ENCODE measurements at regions not wholly inside any gene's neighbourhood (a gene's known extent, or its start where the extent isn't known, plus 50 kb on each side); places are given as distances from the start of the nearest gene placed in this dataset.

DNA sequence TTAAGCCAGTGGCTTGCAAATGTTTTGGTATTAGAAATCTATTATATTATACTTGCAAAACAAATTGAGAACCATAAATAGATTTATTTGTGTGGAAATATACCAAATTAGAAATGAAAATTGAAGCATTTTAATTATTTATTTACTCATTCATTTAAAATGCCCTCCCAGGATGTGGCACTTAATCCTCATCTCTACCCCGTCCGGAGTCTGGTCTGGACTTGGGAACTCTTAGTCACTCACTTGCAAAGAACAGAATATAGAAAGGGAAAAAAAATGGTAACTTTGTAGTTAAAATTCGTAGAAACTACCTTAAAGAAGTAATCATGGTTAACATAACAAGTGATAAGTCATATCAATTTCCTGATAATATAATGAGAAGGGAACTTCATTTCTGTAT lies 775.9 kb upstream of the INTU start:
- Mint-ChIP-seq H3K9me3 (peaks cover 1 to 2% of the 10 kb centered on the region in 2 donors), H3K27me3 (ENCODE audit: low read depth) (no peaks in the 10 kb centered on the region), H3K36me3 (ENCODE audit: insufficient read depth in 2 of 2) (no peaks in the 10 kb centered on the region), H3K4me1 (ENCODE audit: low read depth) (no peaks in the 10 kb centered on the region), H3K4me3 (no peak overlapping the region), H3K27ac (no peak overlapping the region)
- ATAC-seq (replicated peaks in 1 of 2) = no peak
- no peak for DNase-seq

DNA sequence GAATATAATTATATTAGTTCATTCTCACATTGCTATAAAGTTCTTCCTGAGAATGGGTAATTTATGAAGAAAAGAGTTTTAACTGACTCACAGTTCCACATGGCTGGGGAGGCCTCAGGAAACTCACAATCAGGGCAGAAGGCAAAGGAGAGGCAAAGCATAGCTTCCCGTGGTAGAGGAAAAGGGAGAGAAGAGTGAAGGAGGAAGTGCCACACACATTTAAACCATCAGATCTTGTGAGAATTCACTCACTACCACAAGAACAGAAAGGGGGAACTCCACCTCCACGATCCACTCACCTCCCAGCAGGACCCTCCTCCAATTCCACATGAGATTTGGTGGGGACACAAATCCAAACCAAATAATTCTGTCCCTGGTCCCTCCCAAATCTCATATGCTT lies 773.4 kb upstream of the INTU start:
- no peaks in the 10 kb centered on the region for H3K27me3 Mint-ChIP-seq (ENCODE audit: low read depth)
- ATAC-seq (replicated peaks in 1 of 2) = no peak
- H3K36me3 Mint-ChIP-seq (ENCODE audit: insufficient read depth in 2 of 2) = no peaks in the 10 kb centered on the region
- H3K27ac Mint-ChIP-seq = no peak overlapping the region
- H3K4me3 Mint-ChIP-seq = no peak overlapping the region
- peaks cover 3 to 7% of the 10 kb centered on the region in 2 donors for H3K9me3 Mint-ChIP-seq
- no peaks in the 10 kb centered on the region for H3K4me1 Mint-ChIP-seq (ENCODE audit: low read depth)
- no peak for DNase-seq

DNA sequence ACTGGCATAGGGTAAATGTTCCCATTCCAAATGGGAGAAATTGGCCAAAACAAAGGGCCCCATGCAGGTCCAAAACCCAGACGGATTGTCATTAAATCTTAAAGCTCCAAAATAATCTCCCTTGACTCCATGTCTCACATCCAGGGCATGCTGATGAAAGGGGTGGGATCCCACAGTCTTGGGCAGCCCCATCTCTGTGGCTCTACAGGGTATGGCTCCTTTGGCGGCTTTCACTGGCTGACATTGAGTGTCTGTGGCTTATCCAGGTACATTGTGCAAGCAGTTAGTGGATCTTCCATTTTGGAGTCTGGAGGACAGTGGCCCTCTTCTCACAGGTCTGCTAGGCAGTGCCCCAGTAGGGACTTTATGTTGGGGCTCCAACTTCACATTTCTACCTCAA lies 772.9 kb upstream of the INTU start:
- DNase-seq (no peak), ATAC-seq (replicated peaks in 1 of 2) (no peak)
- Mint-ChIP-seq H3K4me3 (no peak overlapping the region), H3K27ac (no peak overlapping the region), H3K9me3 (peaks cover 5 to 7% of the 10 kb centered on the region in 2 donors), H3K4me1 (ENCODE audit: low read depth) (no peaks in the 10 kb centered on the region), H3K36me3 (ENCODE audit: insufficient read depth in 2 of 2) (no peaks in the 10 kb centered on the region), H3K27me3 (ENCODE audit: low read depth) (no peaks in the 10 kb centered on the region)

DNA sequence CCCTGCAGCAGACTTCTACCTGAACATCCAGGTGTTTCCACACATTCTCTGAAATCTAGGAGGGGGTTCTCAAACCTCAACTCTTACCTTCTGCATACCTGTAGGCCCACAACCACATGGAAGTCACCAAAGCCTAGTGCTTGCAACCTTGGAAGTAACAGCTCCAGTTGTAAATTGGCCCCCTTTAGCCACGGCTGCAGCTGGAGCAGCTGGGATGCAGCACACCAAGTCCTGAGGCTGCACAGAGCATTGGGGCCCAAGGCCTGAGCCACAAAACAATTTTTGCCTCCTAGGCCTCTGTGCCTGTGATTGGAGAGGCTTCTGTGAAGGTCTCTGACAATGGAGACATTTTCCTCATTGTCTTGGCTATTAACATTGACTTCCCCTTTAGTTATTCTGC lies 772.4 kb upstream of the INTU start:
- Mint-ChIP-seq H3K27me3 (ENCODE audit: low read depth) (no peaks in the 10 kb centered on the region), H3K4me3 (no peak overlapping the region), H3K36me3 (ENCODE audit: insufficient read depth in 2 of 2) (peaks cover 0 to 2% of the 10 kb centered on the region in 2 donors), H3K27ac (no peak overlapping the region), H3K4me1 (ENCODE audit: low read depth) (no peaks in the 10 kb centered on the region), H3K9me3 (peaks cover 7% of the 10 kb centered on the region in 2 donors)
- no peak for DNase-seq
- no peak for ATAC-seq (replicated peaks in 1 of 2)

DNA sequence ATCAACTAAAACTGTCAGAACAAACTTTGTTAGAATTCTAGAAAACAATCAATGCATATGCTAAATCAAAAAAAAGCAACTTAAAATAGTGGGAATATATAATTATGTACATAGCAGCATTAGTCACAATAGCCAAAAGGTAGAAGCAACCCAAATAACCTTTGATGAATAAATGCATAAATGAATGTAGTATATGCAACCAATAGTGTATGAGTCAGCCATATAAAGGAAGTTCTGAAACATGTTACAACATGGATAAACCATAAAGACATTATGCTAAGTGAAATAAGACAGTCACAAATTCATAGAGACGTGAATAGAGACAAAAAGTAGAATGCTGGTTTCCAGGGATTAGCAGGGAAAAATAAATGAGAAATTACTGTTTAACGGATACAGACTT lies 762.8 kb upstream of the INTU start:
- H3K36me3 Mint-ChIP-seq (ENCODE audit: insufficient read depth in 2 of 2) = peaks cover 7% of the 10 kb centered on the region in 2 donors
- H3K27ac Mint-ChIP-seq = no peak overlapping the region
- no peak overlapping the region for H3K4me3 Mint-ChIP-seq
- ATAC-seq (replicated peaks in 1 of 2) = no peak
- DNase-seq = no peak
- no peaks in the 10 kb centered on the region for H3K4me1 Mint-ChIP-seq (ENCODE audit: low read depth)
- H3K9me3 Mint-ChIP-seq = peaks cover 11 to 21% of the 10 kb centered on the region in 2 donors
- no peaks in the 10 kb centered on the region for H3K27me3 Mint-ChIP-seq (ENCODE audit: low read depth)

DNA sequence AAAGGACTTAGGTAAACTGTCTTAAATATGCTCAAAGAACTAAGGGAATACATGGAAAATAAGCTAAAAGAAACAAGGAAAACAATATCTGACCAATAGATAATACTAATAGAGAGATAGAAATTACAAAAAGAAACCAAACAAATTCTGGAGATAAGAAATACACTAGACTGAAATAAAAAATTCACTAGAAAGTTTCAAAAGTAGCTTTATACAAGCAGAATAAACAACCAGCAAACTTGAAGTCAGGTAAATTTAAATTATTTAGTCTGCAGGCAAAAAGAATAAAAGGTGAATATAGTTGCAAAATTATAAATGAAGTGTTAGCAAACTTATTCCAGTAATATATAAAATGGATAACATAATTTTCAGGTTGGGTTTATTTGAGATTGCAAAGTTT lies 760.9 kb upstream of the INTU start:
- Mint-ChIP-seq H3K27ac (no peak overlapping the region), H3K27me3 (ENCODE audit: low read depth) (no peaks in the 10 kb centered on the region), H3K36me3 (ENCODE audit: insufficient read depth in 2 of 2) (peaks cover 5 to 7% of the 10 kb centered on the region in 2 donors), H3K4me1 (ENCODE audit: low read depth) (no peaks in the 10 kb centered on the region), H3K4me3 (no peak overlapping the region), H3K9me3 (peaks cover 11 to 19% of the 10 kb centered on the region in 2 donors)
- ATAC-seq (replicated peaks in 1 of 2) (no peak), DNase-seq (no peak)

DNA sequence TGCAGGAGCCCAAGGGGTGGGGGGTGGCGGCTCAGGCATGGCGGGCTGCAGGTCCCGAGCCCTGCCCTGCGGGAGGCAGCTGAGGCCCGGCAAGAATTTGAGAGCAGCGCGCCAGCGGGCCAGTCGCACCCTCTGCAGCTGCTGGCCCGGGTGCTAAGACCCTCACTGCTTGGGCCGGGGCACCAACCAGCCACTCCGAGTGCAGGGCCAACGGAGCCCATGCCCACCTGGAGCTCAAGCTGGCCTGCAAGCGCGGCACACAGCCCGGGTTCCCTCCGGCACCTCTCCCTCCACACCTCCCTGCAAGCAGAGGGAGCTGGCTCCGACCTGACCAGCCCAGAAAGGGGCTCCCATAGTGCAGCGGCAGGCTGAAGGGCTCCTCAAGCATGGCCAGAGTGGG lies 758.2 kb upstream of the INTU start:
- Mint-ChIP-seq H3K4me1 (ENCODE audit: low read depth) (no peaks in the 10 kb centered on the region), H3K27ac (no peak overlapping the region)

DNA sequence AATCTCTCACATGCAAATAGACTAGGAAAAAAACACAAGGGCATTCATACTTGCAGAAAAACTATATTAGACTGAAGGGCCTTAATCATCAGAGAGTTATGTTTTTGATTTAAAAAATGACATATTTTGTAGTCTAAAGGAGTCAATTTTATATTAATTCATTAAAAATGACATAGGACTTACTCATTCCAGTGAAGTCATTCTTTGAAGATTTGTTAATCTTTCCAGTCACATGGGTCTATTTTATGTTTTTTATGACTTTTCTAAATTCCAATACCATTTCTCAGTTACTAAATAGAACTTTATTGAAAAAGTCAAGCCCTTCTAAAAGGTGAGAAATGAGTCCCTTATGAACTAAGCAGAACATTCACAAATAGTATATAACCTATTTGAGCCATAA lies 743.8 kb upstream of the INTU start:
- H3K4me3 Mint-ChIP-seq = no peak overlapping the region
- H3K27me3 Mint-ChIP-seq (ENCODE audit: low read depth) = no peaks in the 10 kb centered on the region
- DNase-seq (no peak), ATAC-seq (replicated peaks in 1 of 2) (no peak)
- H3K27ac Mint-ChIP-seq = no peak overlapping the region
- H3K9me3 Mint-ChIP-seq = peaks cover 4 to 10% of the 10 kb centered on the region in 2 donors
- H3K4me1 Mint-ChIP-seq (ENCODE audit: low read depth) = no peaks in the 10 kb centered on the region
- H3K36me3 Mint-ChIP-seq (ENCODE audit: insufficient read depth in 2 of 2) = peaks cover 0 to 2% of the 10 kb centered on the region in 2 donors

More for the DNA sequence above, 758.2 kb upstream of the INTU start:
- Mint-ChIP-seq H3K27me3 (ENCODE audit: low read depth) (no peaks in the 10 kb centered on the region), H3K9me3 (peaks cover 5 to 15% of the 10 kb centered on the region in 2 donors), H3K4me3 (no peak overlapping the region), H3K36me3 (ENCODE audit: insufficient read depth in 2 of 2) (peaks cover 0 to 1% of the 10 kb centered on the region in 2 donors)
- DNase-seq = no peak
- ATAC-seq (replicated peaks in 1 of 2) = no peak

DNA sequence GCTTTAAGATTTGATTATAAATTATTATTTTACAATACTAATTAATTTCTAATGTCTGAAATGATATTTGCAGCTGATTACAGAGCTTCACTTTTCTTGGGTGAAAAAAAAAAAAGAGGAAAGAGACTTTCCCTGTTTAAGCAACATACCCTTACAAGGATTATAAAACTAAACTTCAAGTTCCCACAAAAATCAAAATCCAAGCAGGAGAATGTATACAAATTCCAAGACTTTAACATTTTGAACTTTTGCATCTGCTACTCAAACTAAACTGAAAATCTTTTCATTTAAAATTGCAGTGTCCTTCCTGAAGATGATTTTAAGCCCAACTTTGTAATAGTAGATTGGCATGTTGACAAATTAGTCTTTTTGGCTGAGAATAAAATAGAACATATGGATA lies 742.4 kb upstream of the INTU start:
- H3K4me1 Mint-ChIP-seq (ENCODE audit: low read depth) = no peaks in the 10 kb centered on the region
- ATAC-seq (replicated peaks in 1 of 2) (no peak), DNase-seq (no peak)
- no peak overlapping the region for H3K27ac Mint-ChIP-seq
- peaks cover 0 to 2% of the 10 kb centered on the region in 2 donors for H3K36me3 Mint-ChIP-seq (ENCODE audit: insufficient read depth in 2 of 2)
- no peak overlapping the region for H3K4me3 Mint-ChIP-seq
- H3K27me3 Mint-ChIP-seq (ENCODE audit: low read depth) = no peaks in the 10 kb centered on the region
- H3K9me3 Mint-ChIP-seq = peaks cover 8 to 10% of the 10 kb centered on the region in 2 donors

DNA sequence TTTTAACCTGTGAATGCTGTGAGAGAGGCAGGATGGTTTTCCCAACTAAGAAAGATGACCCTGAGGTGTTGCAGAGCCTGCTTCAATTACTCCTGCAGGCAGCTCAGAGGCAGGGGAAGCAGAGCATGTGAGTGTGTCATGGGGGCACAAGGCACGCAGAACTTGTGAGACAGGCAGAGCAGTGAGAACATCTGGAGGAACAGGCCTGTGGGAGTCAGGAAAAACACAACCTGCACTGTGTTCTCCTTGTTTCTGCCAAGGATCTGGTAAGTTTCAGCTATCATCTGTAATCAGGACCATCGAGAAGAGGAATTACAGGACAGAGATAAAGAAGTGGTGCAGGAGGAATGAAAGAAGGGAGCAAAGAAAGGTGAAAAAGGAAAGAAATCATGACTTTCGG lies 741.8 kb upstream of the INTU start:
- Mint-ChIP-seq H3K36me3 (ENCODE audit: insufficient read depth in 2 of 2) (peaks cover 0 to 2% of the 10 kb centered on the region in 2 donors), H3K4me1 (ENCODE audit: low read depth) (no peaks in the 10 kb centered on the region), H3K9me3 (peaks cover 9 to 11% of the 10 kb centered on the region in 2 donors), H3K27ac (no peak overlapping the region), H3K27me3 (ENCODE audit: low read depth) (no peaks in the 10 kb centered on the region), H3K4me3 (no peak overlapping the region)
- DNase-seq = no peak
- ATAC-seq (replicated peaks in 1 of 2) = no peak

DNA sequence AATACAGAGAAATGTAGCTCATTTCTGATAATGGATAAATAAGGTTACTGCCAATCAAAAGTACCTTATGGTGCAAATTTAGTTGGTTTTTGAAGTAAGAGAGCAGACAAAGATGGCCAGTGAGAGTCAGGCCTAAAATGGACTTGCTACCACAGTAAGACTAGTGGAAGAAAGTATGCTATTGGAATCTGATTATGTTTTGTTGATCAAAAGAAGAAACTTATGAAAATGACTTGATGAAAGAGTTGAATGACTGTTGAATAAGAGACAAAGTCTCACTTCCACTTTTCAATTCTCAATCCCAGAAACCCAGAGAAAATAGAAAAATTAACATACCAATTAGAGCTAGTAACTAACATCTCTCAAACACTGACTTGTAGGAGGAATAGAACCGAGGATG lies 737.8 kb upstream of the INTU start:
- ATAC-seq (replicated peaks in 1 of 2) = no peak
- peaks cover 14 to 15% of the 10 kb centered on the region in 2 donors for H3K9me3 Mint-ChIP-seq
- H3K4me3 Mint-ChIP-seq = no peak overlapping the region
- no peaks in the 10 kb centered on the region for H3K27me3 Mint-ChIP-seq (ENCODE audit: low read depth)
- peaks cover 0 to 2% of the 10 kb centered on the region in 2 donors for H3K36me3 Mint-ChIP-seq (ENCODE audit: insufficient read depth in 2 of 2)
- H3K4me1 Mint-ChIP-seq (ENCODE audit: low read depth) = no peaks in the 10 kb centered on the region
- H3K27ac Mint-ChIP-seq = no peak overlapping the region
- no peak for DNase-seq

DNA sequence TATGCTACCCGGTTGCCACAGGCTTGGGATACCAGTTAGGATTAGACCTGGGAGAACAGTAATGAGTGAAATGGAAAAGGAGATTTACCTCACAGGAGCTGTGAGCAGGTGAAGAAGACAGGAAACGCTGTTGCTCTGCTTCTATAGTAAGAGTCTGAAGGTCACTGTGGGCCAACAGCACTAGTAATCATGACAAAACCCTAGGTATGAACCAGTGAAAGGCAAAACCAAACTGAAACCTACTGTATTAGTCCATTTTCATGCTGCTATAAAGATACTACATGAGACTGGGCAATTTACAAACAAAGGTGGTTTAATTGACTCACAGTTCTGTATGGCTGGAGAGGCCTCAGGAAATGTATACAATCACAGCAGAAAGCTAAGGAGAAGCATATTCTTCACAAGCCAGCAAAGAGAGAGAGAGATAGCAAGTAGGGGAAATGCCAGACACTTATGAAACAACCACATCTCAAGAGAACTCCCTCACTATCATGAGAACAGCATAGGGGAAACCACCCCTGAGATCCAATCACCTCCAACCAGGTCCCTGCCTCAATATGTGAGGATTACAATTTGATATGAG lies 736.7 kb upstream of the INTU start:
- DNase-seq (no peak), ATAC-seq (replicated peaks in 1 of 2) (no peak)
- H3K27ac Mint-ChIP-seq = no peak overlapping the region
- no peaks in the 10 kb centered on the region for H3K27me3 Mint-ChIP-seq (ENCODE audit: low read depth)
- H3K4me3 Mint-ChIP-seq = no peak overlapping the region
- no peaks in the 10 kb centered on the region for H3K4me1 Mint-ChIP-seq (ENCODE audit: low read depth)
- peaks cover 11 to 13% of the 10 kb centered on the region in 2 donors for H3K9me3 Mint-ChIP-seq
- H3K36me3 Mint-ChIP-seq (ENCODE audit: insufficient read depth in 2 of 2) = peaks cover 0 to under 1% of the 10 kb centered on the region in 2 donors

DNA sequence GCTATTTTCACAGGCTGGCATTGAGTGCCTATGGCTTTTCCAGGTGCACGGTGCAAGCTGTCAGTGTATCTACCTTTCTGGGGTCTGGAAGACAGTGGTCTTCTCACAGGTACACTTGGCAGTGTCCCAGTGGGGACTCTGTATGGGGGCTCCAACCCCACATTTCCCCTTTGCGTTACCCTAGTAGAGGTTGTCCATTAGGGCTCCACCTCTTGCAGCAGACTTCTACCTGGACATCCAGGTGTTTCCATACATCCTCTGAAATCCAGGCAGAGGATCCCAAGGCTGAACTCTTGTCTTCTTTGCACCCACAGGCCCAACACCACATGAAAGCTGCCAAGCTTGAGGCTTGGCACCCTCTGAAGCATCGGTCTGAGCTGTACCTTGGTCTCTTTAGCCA lies 735.7 kb upstream of the INTU start:
- no peak overlapping the region for H3K27ac Mint-ChIP-seq
- H3K4me1 Mint-ChIP-seq (ENCODE audit: low read depth) = no peaks in the 10 kb centered on the region
- H3K9me3 Mint-ChIP-seq = peaks cover 9 to 11% of the 10 kb centered on the region in 2 donors
- DNase-seq (no peak), ATAC-seq (replicated peaks in 1 of 2) (no peak)
- H3K27me3 Mint-ChIP-seq (ENCODE audit: low read depth) = no peaks in the 10 kb centered on the region
- no peak overlapping the region for H3K4me3 Mint-ChIP-seq
- no peaks in the 10 kb centered on the region for H3K36me3 Mint-ChIP-seq (ENCODE audit: insufficient read depth in 2 of 2)

DNA sequence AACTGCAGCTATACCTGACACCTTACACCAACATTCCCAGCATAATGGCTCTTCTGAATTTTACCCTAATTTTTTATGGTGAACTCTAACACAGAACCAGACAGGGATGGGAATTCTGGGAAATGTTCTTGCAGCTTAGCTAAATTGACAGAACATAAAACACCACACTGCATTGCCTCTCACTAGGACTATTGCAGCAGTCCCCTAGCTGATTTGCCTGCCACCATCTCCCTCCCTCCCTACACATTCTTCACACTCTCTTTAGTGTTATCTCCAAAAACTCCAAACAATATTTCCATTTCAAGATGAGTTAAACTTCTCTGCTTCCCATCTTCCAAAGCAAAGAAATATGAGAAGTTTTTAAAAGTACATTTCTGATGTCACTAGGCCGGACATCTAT lies 733.9 kb upstream of the INTU start:
- Mint-ChIP-seq H3K9me3 (peaks cover 8 to 11% of the 10 kb centered on the region in 2 donors), H3K4me3 (no peak overlapping the region), H3K4me1 (ENCODE audit: low read depth) (no peaks in the 10 kb centered on the region), H3K27ac (no peak overlapping the region), H3K27me3 (ENCODE audit: low read depth) (no peaks in the 10 kb centered on the region), H3K36me3 (ENCODE audit: insufficient read depth in 2 of 2) (no peaks in the 10 kb centered on the region)
- no peak for DNase-seq
- ATAC-seq (replicated peaks in 1 of 2) = no peak

All from activated T-cell treated with anti-CD3 and anti-CD28 coated beads, Interleukin-2, amount 50 U/mL, for 72 hours (primary cell).